ENCODE measurements at regions not wholly inside any gene's neighbourhood (a gene's known extent, or its start where the extent isn't known, plus 50 kb on each side); places are given as distances from the start of the nearest gene placed in this dataset.

DNA sequence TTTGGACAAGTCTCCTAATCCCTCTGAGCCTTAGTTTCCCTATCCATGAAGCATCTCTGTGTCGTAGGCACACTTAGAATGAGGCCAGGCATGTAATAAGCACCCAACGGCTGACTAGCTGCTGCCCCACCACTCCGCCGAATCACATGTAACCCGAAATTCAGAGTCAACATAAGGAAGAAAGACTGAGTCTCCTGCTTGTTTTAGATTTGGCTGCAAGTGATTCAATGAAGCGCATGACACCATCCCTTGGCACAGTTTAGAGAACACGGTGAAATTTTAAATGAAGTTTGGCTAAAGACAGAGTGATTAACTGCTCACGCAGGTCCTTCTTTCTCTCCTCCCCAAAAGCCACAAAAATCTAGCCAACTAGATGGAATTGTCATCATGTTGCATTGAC is 279.2 kb downstream of the TLE3 start:
- DNase-seq (ENCODE audit: low spot score), result no peak

GRCh38 chr15:69819371-69819770 is 278.3 kb downstream of the TLE3 start:
- no peak for DNase-seq (ENCODE audit: low spot score)

DNA sequence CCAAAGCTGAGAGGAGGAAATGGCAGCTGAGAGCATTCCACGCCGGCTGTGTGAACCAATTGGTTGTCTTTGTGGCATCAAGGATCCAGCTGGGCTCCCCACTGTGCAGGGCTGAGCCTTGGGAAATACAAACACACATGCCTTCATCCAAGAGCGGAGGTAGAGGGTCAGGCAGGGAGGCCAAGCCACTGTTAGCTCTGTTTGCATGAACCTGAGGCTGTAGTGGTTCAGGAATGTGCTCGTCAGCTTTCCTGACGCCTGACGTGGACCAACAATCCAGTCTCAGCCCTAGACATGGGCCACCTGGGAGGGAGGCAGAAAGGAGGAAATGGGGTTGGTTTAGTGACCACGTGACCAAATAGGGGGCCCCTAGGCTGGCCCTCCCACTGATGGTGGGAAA is 276.9 kb downstream of the TLE3 start:
- DNase-seq (ENCODE audit: low spot score), result no peak

DNA sequence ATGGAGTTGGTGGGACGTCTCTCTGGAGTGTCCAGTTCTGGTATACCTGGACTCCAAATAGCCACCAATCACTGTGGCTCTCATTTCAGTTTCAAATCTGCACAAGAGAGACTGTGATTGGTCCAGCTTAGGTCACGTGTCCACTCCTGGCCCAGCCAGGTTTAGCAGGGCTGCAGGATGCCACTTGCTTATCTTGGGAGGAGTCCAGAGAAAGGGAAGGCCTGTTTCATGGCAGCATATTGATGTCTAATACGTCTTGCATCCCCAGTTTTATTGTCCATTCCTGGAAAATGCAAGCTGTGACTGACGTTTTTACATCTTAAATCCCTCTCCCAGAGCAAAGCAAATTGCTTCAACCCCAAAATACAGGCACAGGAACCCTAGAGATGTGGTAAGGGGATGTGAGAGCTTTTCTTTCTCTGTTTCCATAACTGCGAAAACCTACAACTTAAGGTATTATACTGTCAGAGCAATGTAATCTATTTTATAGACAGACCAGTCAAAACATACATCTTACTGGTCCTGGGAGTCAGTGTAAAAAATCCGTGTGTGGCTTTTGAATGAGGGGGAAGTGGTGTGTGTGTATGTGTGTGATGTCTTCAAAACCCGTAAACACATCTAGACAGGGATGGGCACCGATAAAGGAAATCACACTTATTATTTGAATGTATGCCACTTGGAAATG is 274.4 kb downstream of the TLE3 start:
- DNase-seq (ENCODE audit: low spot score), result no peak

GRCh38 chr15:69824075-69824876 is 273.4 kb downstream of the TLE3 start:
- DNase-seq (ENCODE audit: low spot score), result no peak

DNA sequence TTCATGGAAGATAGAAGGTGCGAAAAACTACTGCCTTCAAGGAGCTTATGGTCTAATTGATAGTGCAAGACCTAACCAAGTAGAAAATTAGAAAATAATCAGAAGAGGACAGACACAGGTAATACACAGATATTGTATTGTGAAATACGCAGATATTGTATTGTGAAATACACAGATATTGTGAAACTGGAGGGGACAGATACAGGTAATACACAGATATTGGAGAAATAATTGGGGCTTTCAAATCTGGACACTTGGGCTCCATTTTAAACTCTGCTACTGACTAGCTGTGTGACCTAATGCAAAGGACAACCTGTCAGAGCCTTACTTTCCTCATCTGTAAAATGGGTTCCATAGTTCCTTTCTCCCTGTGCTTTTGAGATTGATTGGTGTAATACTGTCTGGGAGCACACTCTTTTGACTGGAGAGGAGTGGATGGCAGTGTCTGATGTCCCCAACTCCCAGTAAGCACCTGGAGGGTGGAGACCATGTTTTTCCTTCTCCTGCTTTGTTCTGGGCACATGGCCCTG is 272.8 kb downstream of the TLE3 start:
- no peak for DNase-seq (ENCODE audit: low spot score)

DNA sequence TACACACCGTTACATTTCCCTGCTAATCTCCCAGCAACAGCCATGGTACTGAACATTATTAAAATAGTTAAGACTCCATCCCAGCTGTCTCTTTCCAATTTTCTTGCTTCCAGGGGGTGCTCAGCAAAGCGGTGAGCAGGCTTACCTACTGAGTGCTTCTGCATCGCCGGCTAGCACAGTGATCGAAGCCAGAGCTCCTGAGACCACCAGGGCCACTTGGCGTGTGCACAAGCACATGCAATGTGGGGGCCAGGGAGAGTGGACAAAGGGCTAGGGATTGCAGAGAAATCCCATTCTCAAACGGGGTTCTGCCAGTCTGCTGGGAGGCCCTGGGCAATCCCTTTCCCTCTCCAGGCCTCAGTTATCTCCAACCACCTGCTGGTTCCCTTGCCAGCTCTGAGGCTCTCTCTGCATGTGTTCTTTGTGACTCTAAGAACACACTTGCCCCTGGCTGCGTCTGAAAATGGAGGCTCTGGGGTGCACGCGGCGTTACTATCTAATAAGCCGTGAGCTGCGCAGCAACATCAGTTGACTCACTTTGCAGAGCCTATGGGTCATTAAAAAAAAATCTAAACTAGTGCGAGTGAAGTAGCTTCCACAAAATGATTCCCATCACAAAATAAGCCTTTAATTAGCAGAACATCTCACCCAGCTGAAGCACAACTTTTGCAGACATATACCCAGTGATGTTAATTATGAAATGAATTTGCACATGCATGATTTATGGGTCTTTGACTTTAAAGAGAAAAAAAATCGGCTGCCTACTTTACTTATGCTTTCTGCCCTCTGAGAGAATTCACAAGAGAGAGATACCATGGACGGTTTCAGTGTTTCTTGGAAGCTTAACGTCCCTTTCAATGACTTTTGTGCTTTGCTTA is 271.5 kb downstream of the TLE3 start:
- DNase-seq (ENCODE audit: low spot score), result no peak

DNA sequence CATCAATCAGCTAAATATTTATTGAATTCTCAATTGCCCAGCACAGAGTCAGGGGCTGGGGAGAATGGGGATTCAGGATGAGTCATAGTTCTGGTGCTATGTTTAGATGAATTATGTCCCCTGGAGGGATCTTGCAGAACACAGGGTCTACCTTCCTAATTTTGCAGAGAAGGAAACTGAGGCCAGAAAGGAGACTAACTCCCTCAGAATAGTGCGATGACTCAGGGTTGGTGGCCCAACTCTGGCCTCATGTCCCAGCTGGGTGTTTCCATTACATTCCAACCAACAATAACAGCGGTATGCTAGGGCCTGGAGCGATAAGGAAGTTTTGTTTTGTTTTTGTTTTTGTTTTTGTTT is 270.9 kb downstream of the TLE3 start:
- DNase-seq (ENCODE audit: low spot score), result no peak

DNA sequence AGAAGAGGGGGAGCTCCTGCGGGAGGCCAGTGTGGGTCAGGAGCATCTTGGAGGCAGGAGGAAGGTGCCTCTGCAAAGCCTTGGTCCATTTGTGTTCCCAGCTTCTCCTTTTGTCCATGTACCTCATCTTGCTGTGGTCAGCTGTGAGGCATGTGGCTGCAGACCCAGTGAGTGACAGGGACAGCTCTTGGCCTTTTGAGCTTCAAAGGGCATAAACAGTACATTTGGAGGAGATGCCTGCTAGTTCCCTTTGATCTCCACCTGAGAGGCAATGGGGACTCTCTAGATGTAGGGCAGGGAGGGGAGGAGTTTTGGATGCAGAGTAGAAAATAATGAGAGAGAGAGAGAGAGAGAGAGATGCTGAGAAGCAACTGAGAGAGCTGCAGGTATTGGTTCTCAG is 270.0 kb downstream of the TLE3 start:
- DNase-seq (ENCODE audit: low spot score), result no peak

GRCh38 chr15:69828181-69828828 is 269.4 kb downstream of the TLE3 start:
- no peak for DNase-seq (ENCODE audit: low spot score)

GRCh38 chr15:69829974-69830373 is 267.7 kb downstream of the TLE3 start:
- DNase-seq (ENCODE audit: low spot score), result no peak

GRCh38 chr15:69830430-69830829 is 267.3 kb downstream of the TLE3 start:
- DNase-seq (ENCODE audit: low spot score), result no peak

GRCh38 chr15:69830876-69831275 is 266.8 kb downstream of the TLE3 start:
- DNase-seq (ENCODE audit: low spot score), result no peak

DNA sequence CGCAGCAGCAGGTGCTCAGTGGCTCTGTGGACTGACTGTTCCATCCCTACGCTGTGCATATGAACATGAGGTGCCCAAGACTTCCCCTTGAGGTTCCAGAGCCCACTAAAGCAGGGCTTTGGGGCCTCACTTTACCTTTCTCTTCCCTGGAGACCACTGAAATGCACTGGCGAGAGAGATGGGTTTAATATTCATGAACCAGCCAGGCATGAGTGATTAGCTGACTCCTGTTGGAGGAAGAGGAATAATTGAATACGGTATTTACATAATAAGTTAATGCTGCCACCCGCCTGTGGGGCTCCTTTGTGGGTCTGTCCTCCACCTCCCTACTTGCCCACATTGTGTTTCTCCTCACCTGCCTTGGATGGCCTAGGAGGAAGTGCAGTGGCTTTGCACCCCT is 263.4 kb downstream of the TLE3 start:
- no peak for DNase-seq (ENCODE audit: low spot score)

DNA sequence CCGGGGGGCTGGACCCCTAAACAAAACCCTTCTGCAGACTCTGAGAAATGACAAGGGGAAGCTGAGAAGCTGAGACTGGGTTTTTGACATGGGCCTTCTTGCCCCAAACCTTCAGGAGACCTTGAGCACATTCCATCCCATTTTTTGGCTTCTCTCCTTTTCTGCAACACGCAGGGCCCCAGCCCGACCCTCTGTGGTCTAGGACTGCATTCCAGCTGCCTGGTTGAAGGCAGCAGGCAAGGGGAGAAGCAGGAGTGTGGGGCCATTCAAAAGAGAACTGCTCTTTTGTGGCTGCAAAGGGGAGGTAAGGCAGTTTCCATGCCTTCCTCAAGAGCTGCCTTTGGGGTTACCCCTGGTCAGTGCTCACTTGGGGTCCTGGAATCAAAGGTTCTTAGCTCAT is 263.0 kb downstream of the TLE3 start:
- no peak for DNase-seq (ENCODE audit: low spot score)

GRCh38 chr15:69836048-69836447 is 261.7 kb downstream of the TLE3 start:
- DNase-seq (ENCODE audit: low spot score), result no peak

DNA sequence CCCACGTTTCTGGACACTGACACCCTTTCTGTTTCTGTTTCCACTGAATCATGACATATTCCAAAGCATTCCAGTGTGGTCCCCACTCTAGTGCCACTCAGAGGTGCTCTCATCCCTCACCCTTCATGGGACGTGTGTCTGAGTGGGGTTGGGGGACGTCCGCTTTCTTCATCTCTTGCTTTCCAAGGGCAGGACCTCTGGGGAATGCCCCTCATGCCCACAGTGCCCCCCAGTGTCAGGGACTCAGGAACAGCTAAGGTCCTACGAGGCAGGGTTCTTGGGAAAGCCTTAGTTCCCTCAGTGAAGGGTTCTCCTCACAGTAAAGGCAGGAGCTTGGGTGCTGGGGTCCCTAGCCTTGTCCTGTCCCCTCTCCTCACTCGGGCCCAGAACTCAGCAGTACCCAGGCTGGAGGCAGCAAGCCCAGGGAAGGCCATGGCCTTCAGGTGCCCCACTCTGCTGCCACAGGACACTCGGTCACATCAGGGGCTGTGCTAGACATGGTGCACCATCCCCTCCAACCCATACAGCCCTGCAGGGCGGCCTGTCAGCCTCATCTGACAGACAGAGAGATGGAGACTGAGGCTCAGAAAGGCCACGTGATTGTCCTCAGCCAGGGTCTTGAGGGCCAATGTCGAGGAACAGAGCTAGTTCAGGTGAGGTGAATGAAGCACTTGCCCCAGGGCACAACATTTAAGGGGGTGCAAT is 261.0 kb downstream of the TLE3 start:
- DNase-seq (ENCODE audit: low spot score), result no peak

GRCh38 chr15:69838338-69838737 is 259.4 kb downstream of the TLE3 start:
- DNase-seq (ENCODE audit: low spot score), result no peak

GRCh38 chr15:69838994-69839393 is 258.7 kb downstream of the TLE3 start:
- DNase-seq (ENCODE audit: low spot score), result no peak

DNA sequence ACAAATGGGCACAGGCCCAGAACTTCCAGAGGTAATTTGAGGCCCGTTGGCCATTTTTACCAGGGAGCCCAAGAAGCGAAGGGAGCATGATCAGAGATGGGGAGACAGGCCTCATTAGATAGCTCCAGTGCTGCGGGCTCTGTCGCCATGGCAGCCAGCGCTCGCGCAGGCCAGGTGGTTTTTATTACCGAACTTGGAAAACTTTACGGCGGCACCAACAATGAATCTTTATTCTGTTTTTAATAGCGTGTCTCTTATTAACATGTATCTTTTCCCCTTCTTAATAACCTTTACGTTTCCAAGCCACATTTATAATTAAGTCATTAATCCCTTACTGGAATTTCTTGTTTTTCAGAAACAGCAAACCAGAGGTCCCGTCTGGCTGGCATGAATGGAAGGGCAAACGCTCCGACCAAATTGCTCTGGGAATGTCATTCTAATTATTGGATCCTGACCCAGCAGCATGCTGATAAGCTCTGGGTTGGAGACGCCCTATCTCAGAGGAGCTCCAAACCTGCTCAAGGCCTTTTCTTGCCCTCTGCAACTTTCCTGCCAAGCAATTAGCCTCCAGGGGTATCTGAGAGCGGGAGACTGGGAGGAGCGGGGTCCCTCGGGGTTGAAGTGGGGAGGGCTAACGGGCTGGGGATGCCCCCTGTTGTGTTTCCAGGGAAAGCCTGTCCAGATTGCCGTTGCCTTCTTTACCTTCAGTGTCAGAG is 256.4 kb downstream of the TLE3 start:
- DNase-seq (ENCODE audit: low spot score), result no peak

GRCh38 chr15:69842851-69843250 is 254.9 kb downstream of the TLE3 start:
- DNase-seq (ENCODE audit: low spot score), result no peak
